NCI-H146 treated with DMSO at 0.1 percent for 48 hours (cell line): ENCODE measurements at regions not wholly inside any gene's neighbourhood (a gene's known extent, or its start where the extent isn't known, plus 50 kb on each side); places are given as distances from the start of the nearest gene placed in this dataset.

Experiments used
- DNase-seq: peaks from one replicate; lab custom pipeline; 2025; ENCODE audit not compliant: unreplicated experiment; lab: John Stamatoyannopoulos, UW

- no peak for DNase-seq
Observed at GRCh38 chr18:29154196-29154757, 977.3 kb upstream of the CDH2 start.

- DNase-seq, result no peak
Observed at GRCh38 chr18:29153091-29153490, 976.2 kb upstream of the CDH2 start.

- no peak for DNase-seq
Observed at GRCh38 chr18:29147944-29148343, 971.0 kb upstream of the CDH2 start.

- DNase-seq, result peak; percentile 100
Observed at GRCh38 chr18:29146068-29146467, 969.1 kb upstream of the CDH2 start.

GRCh38 chr18:29140590-29140989 is 963.7 kb upstream of the CDH2 start:
- DNase-seq, result no peak

GRCh38 chr18:29137773-29138495 is 961.0 kb upstream of the CDH2 start:
- DNase-seq, result no peak

DNA sequence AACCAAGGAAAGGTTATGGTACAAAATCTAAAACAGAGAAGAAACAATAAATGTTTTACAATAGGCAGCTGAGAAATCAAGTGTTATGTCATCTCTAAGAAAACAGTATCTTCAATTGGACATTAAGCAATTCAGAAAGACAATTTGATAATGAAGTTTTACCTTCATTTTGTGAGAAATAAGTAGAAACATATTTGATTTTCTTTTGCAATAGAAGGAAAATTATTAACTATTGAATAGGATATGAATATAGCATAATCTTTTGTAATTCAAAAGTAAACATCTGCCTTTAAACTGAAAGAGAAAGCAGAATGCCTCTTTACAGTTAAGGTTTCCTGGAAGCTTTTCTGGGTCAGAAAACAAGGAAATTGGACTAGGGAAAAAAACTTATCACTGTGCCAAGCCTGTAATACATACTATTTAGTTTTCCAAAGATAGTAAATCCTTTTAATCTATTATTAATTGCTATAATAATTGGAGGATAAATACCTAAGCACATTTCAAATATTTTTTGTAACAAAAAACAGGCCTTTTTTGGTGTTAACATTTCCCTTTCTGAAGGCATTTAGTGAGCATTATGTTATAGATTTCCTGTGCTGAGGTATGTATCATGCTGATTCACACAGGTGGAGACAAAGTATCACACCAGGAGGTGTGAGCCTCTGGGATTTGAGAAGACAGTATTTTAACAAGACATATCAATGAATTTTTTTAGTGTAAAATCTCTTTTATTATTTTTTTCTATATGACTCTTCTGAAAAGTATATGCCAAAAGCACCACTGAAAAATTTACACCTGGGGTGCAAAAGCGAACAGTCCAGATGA is 947.0 kb upstream of the CDH2 start:
- peak; percentile 90 for DNase-seq

GRCh38 chr18:29104671-29105070 is 927.7 kb upstream of the CDH2 start:
- peak; percentile 98 for DNase-seq

DNA sequence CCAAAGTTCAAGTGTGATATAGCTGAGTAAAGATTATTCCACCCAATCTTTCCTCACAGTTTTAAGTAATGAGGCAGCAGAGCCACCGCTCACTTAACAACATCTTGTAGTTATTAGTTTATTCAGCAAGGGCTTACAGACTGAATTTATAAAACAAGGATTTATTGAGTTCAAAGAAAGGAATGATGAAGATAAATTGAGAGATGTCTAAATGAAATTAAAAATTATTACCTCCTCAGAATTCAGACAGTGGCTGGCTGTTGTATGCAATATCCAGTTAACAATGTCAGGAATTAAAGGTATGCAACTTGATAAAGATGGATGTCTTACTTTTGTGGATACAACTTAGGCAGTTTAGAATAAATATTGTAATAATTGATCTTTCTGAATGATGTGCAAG is 927.3 kb upstream of the CDH2 start:
- no peak for DNase-seq

DNA sequence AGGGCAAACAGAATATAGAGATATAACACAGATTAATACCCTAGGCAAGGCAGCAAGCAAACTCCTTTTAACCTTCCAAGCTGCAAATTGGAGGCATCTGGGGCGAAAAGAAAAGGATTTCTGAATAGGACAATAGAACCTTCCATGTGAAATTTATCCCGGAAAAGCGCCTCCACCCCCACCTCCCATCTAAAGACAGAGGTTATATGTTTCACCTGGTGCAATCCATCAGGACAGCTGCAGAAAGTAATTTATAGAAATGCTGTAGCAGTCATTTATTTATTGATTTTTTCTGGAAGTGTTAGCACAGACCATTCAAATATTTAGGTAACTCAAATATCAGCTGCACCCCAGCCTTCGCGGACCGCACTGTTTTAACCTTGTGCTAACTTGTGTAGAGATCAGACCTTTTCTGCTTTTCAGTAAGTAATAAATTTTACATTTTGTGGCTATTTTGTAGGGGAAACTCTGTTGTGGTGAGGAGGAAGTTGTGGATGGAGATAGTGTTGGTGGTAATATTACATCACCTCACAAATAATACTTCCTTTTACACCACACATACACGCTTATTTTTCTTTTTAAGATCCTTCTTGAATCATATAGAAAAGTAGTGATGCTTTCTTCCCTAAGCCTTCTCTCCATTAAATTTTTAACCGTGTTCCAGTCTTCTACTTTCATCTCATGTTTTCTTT is 919.3 kb upstream of the CDH2 start:
- DNase-seq, result peak; percentile 100

DNA sequence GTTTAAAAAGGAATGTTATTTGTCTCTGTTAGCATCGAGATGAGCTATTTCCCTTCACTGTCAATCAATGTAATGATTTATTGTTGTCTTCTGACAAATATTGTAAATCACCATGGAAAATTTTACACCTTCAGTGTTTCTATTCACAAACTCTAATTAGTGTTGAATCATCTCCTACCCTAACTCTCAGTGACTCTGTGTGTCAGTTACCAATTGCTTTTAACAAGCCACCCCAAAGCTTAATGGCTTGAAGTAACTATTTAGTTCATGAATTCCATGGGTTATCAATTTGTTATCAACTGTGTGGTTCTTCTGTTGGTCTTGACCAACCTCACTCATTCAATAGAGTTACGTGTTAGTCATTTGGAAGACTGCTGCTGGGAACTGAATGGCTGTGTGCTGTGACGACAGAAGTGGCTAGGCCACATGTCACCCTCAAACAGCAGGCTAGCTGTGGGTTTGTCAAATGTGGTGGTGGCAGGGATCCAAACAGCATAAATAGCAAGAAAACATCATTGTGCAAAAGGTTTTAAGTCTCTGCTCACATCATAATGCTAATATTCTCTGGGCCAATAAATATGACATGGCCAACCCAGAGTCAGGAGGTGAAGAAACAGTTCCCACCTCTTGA is 910.8 kb upstream of the CDH2 start:
- DNase-seq, result no peak

GRCh38 chr18:29084120-29084519 is 907.2 kb upstream of the CDH2 start:
- no peak for DNase-seq

DNA sequence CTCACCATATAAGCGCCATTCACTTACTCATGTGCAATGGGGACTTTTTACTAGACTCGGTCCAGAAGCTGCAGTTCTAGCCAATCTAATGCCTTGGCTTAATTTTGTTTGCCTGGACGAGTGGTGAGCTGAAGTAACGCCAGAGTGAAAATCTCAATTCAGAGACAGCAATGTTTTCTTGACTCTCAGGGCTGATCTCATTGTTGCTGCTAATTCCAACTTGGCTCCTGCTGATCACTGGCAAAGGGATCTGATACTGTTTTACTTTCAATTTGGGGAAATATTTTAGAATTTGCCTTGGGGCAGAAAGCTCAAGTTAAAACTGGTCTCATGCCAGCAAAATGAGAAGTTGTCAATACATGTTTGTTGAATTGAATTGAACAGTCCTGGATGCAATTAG is 906.6 kb upstream of the CDH2 start:
- peak; percentile 100 for DNase-seq

DNA sequence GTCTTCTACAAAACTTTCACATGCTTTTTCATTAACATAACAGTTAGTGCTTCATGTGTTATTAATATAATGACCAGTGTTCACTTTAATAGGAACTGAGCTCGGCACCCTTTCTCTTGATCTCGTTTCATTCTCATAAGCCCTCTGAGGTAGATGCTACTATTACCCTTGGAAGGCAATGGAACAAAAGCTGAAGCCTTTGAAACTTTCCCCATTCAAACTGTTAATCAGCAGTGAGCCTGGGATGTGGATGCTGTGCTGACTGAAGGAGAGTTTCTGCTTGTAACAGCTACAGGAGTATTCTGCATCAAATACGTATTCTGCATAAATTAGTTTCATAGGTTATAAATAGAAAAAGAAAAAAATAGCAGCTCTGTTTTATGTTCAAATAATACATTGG is 904.0 kb upstream of the CDH2 start:
- DNase-seq, result no peak

DNA sequence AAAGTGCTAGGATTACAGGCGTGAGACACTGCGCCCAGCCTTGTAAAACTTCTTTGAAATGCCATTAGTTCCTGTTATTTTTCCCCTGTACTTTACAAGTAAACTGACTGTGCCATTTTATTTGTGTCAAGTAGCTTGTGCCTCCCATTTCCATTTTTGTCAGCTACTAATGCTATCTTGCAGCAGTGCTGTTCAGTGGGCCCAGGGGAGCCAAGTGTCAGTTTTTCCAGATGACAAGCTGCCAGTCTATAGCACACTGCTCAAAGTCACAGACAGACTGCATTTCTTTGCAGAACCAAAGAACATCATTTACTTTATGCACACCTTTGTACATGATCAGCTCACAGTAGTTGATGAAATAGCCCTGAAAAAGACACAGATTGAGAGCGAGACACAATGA is 901.3 kb upstream of the CDH2 start:
- DNase-seq, result no peak

- no peak for DNase-seq
Observed at GRCh38 chr18:29077344-29077743, 900.4 kb upstream of the CDH2 start.

- DNase-seq, result no peak
Observed at GRCh38 chr18:29076645-29077044, 899.7 kb upstream of the CDH2 start.

- no peak for DNase-seq
Observed at GRCh38 chr18:29074147-29074546, 897.2 kb upstream of the CDH2 start.

DNA sequence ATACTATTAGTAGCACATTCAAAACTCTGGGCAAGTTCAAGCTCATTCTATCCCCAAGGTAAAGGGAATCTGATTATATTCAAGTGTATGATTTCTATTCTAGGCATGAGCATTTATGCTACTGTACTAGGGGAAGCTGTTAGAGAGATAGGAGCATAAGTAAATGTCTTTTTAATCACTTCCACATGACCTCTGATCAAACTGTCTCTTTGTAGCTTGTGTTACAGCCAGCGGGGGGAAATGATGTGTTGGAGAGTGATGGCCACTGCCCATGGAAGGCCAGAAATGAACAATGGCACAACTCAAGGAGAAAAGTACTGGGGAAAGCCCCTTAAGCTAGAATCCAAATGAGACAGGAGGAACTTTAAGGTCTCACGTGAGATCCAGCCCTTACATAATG is 894.9 kb upstream of the CDH2 start:
- DNase-seq, result no peak

DNA sequence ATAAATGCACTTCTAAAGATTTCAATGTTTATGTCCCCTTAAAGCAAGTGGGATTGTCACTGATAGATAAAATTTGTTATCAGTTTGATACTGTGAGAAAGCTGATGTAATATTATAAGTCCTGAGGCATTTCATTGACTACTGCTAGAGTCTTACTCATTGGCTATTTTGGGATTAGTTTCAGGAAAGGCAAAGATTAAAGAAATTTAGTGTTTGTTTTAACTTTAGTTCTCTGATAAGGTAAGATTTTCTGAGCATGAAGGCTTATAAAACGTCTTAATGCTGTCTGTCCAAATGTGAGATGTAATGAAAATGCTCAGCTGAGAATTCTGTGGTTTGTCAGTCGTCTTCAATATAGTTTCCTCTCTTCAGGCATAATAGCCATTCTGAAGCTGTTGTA is 886.4 kb upstream of the CDH2 start:
- no peak for DNase-seq

- DNase-seq, result no peak
Observed at GRCh38 chr18:29062921-29063320, 886.0 kb upstream of the CDH2 start.
